ENCODE measurements at regions not wholly inside any gene's neighbourhood (a gene's known extent, or its start where the extent isn't known, plus 50 kb on each side); places are given as distances from the start of the nearest gene placed in this dataset.

DNA sequence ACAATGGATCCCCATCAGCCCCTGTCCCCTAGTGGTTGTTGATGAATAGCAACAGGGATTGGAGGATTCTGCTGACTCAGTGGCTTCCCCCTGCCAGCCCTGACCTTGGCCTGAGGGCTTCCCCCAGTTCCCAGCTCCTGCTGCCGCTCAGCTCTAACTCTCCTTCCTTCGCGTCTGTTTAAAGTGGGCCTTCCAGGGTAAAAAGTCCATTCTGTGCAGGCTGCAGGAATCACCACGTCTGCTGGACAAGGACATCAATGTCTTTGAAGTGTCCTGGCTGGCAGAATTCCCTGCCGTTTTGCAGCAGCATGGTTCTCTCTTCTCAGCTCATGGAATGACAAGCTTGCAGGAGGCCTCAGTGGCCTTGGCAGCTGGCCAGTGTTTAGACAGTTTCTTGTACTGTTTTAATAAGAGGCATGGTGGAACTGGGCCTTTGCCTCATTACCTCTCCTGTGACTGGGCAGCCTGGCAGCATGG lies 152.5 kb upstream of the STX18 start:
- TF ChIP-seq, protein P1, sequence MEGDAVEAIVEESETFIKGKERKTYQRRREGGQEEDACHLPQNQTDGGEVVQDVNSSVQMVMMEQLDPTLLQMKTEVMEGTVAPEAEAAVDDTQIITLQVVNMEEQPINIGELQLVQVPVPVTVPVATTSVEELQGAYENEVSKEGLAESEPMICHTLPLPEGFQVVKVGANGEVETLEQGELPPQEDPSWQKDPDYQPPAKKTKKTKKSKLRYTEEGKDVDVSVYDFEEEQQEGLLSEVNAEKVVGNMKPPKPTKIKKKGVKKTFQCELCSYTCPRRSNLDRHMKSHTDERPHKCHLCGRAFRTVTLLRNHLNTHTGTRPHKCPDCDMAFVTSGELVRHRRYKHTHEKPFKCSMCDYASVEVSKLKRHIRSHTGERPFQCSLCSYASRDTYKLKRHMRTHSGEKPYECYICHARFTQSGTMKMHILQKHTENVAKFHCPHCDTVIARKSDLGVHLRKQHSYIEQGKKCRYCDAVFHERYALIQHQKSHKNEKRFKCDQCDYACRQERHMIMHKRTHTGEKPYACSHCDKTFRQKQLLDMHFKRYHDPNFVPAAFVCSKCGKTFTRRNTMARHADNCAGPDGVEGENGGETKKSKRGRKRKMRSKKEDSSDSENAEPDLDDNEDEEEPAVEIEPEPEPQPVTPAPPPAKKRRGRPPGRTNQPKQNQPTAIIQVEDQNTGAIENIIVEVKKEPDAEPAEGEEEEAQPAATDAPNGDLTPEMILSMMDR (IDR thresholded peaks at IDR 0.05; ENCODE audit: low read depth, low read length), result peak; percentile 27
- H3K36me3 ChIP-seq, result no peaks in the 10 kb centered on the region
- peaks cover 12% of the 10 kb centered on the region for H3K4me1 ChIP-seq (ENCODE audit: low read depth)
- H3K4me3 ChIP-seq, result no peak overlapping the region
- peak; percentile 19 to 88 for DNase-seq (ENCODE audit: low read depth in 1 of 2, low spot score in 1 of 2)
- H3K27ac ChIP-seq, result peak overlapping the region; percentile 41
- no peaks in the 10 kb centered on the region for H3K9me3 ChIP-seq (ENCODE audit: low read depth)
- no peaks in the 10 kb centered on the region for H3K27me3 ChIP-seq

DNA sequence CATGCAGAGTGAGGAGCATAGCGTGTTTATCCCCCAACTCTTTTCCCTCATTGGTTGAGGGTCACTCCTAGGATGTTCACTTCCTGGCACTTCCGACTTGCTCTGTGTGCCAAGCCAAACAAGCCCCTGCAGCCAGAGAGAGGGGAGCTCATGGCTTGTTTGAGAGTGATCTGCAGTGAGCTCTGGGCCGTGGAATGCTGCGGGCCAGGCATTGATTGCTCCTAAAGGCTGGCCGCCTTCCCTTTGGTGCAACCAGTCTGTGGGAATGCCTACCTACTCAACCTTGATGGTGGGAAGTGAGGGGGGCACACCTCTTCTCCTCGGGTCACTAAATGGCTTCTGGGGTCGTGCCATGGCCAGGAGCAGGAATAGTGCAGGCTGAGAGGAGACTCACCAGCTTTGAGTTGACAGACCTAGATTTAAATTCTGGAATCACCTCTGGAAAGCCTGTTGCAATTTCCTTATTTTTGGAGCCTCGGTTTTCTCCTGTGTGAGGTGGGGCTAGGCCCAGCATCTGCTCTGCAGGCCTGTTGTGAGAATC lies 152.0 kb upstream of the STX18 start:
- H3K27ac ChIP-seq, result peak overlapping the region; percentile 41
- peaks cover 12% of the 10 kb centered on the region for H3K4me1 ChIP-seq (ENCODE audit: low read depth)
- no peaks in the 10 kb centered on the region for H3K9me3 ChIP-seq (ENCODE audit: low read depth)
- DNase-seq (ENCODE audit: low read depth in 1 of 2, low spot score in 1 of 2), result no peak
- no peaks in the 10 kb centered on the region for H3K27me3 ChIP-seq
- no peak overlapping the region for H3K4me3 ChIP-seq
- H3K36me3 ChIP-seq, result no peaks in the 10 kb centered on the region
- TF ChIP-seq, protein P1 (IDR thresholded peaks at IDR 0.05; ENCODE audit: low read depth, low read length), result no peak

DNA sequence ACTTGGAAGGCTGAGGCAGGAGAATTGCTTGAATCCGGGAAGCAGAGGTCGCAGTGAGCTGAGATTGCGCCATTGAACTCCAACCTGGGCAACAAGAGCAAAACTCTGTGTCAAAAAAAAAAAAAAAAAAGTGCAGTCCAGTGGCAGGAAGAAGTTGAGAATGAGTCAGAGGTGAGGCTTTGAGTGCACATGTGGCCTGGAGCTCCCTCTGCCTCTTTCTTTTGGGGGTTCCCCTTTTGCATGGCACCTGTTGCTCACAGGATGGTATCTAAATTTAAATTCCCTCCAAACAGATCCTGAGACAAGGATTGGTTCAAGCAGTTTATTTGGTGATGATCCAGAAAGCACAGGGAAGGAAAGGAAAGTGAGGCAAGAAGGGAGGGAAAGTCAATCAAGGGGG lies 151.4 kb upstream of the STX18 start:
- Histone ChIP-seq H3K27me3 (no peaks in the 10 kb centered on the region), H3K9me3 (ENCODE audit: low read depth) (no peaks in the 10 kb centered on the region), H3K36me3 (no peaks in the 10 kb centered on the region), H3K27ac (no peak overlapping the region), H3K4me3 (no peak overlapping the region), H3K4me1 (ENCODE audit: low read depth) (peaks cover 12% of the 10 kb centered on the region)
- DNase-seq (ENCODE audit: low read depth in 1 of 2, low spot score in 1 of 2), result no peak
- TF ChIP-seq, protein P1 (IDR thresholded peaks at IDR 0.05; ENCODE audit: low read depth, low read length), result no peak

- Histone ChIP-seq H3K9me3 (ENCODE audit: low read depth) (no peaks in the 10 kb centered on the region), H3K36me3 (no peaks in the 10 kb centered on the region), H3K4me1 (ENCODE audit: low read depth) (peaks cover 12% of the 10 kb centered on the region), H3K27me3 (no peaks in the 10 kb centered on the region), H3K4me3 (no peak overlapping the region), H3K27ac (no peak overlapping the region)
- DNase-seq (ENCODE audit: low read depth in 1 of 2, low spot score in 1 of 2), result no peak
- TF ChIP-seq, protein P1 (IDR thresholded peaks at IDR 0.05; ENCODE audit: low read depth, low read length), result no peak
These were observed 149.0 kb upstream of the STX18 start for GRCh38 chr4:4690854-4691253.

GRCh38 chr4:4689694-4690440 lies 148.0 kb upstream of the STX18 start:
- H3K27me3 ChIP-seq, result no peaks in the 10 kb centered on the region
- no peak for DNase-seq (ENCODE audit: low read depth in 1 of 2, low spot score in 1 of 2)
- no peaks in the 10 kb centered on the region for H3K9me3 ChIP-seq (ENCODE audit: low read depth)

More at GRCh38 chr4:4689694-4690440, 148.0 kb upstream of the STX18 start:
- H3K4me1 ChIP-seq (ENCODE audit: low read depth), result peaks cover 12% of the 10 kb centered on the region
- no peaks in the 10 kb centered on the region for H3K36me3 ChIP-seq
- TF ChIP-seq, protein P1 (IDR thresholded peaks at IDR 0.05; ENCODE audit: low read depth, low read length), result no peak
- H3K27ac ChIP-seq, result no peak overlapping the region
- no peak overlapping the region for H3K4me3 ChIP-seq
